ENCODE measurements at regions not wholly inside any gene's neighbourhood (a gene's known extent, or its start where the extent isn't known, plus 50 kb on each side); places are given as distances from the start of the nearest gene placed in this dataset.

GRCh38 chr10:130986846-130987245, 324.7 kb downstream of the TCERG1L start:
- Histone ChIP-seq H3K4me1 (no peaks in the 10 kb centered on the region), H3K36me3 (no peaks in the 10 kb centered on the region), H3K27ac (no peak overlapping the region), H3K9me3 (peaks cover 0 to 6% of the 10 kb centered on the region in 2 donors), H3K4me3 (no peak overlapping the region), H3K27me3 (peaks cover 0 to 15% of the 10 kb centered on the region in 2 donors)
- intact Hi-C loops (cut with DNase I; ENCODE audit: low total_unique reads): no loop called here
- no peak for TF ChIP-seq POLR2A (IDR thresholded peaks at IDR 0.05)
- TF ChIP-seq, protein P1, sequence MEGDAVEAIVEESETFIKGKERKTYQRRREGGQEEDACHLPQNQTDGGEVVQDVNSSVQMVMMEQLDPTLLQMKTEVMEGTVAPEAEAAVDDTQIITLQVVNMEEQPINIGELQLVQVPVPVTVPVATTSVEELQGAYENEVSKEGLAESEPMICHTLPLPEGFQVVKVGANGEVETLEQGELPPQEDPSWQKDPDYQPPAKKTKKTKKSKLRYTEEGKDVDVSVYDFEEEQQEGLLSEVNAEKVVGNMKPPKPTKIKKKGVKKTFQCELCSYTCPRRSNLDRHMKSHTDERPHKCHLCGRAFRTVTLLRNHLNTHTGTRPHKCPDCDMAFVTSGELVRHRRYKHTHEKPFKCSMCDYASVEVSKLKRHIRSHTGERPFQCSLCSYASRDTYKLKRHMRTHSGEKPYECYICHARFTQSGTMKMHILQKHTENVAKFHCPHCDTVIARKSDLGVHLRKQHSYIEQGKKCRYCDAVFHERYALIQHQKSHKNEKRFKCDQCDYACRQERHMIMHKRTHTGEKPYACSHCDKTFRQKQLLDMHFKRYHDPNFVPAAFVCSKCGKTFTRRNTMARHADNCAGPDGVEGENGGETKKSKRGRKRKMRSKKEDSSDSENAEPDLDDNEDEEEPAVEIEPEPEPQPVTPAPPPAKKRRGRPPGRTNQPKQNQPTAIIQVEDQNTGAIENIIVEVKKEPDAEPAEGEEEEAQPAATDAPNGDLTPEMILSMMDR (IDR thresholded peaks at IDR 0.05): no peak
- TF ChIP-seq POLR2AphosphoS5 (IDR thresholded peaks at IDR 0.05): no peak
- DNase-seq (ENCODE audit: low spot score in 2 of 2): no peak

DNA sequence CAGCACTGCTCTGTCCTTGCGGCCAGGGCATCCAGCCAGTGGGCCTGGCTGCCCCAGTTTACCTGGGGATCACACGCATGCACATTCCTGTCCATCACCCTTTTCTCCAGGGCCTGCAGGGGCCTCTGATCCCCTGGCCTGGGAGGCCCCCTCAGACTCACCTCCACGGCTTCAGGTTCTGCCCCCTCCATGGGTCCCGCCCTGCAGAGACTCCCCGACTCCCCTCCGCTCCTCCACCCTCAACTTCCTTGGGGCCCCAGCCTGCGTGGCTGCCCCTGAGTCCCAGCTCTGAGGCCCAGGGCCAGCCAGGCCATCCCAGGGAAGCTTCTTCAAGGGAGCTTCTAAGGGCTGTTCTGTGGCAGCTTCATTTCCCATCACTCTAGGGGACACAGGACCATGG, 324.1 kb downstream of the TCERG1L start:
- Histone ChIP-seq H3K4me3 (no peak overlapping the region), H3K27me3 (peaks cover 0 to 15% of the 10 kb centered on the region in 2 donors), H3K36me3 (no peaks in the 10 kb centered on the region), H3K27ac (no peak overlapping the region), H3K9me3 (peaks cover 0 to 5% of the 10 kb centered on the region in 2 donors), H3K4me1 (no peaks in the 10 kb centered on the region)
- DNase-seq (ENCODE audit: low spot score in 2 of 2): no peak
- TF ChIP-seq POLR2A (IDR thresholded peaks at IDR 0.05) (no peak), POLR2AphosphoS5 (IDR thresholded peaks at IDR 0.05) (no peak)
- TF ChIP-seq, protein P1 (IDR thresholded peaks at IDR 0.05): no peak
- intact Hi-C loops (cut with DNase I; ENCODE audit: low total_unique reads): no loop called here

- TF ChIP-seq POLR2A (IDR thresholded peaks at IDR 0.05): no peak
- TF ChIP-seq, protein P1 (IDR thresholded peaks at IDR 0.05): no peak
- TF ChIP-seq POLR2AphosphoS5 (IDR thresholded peaks at IDR 0.05): no peak
- no peaks in the 10 kb centered on the region for H3K4me1 ChIP-seq
- H3K9me3 ChIP-seq: no peaks in the 10 kb centered on the region
- intact Hi-C loops (cut with DNase I; ENCODE audit: low total_unique reads): no loop called here
- no peak for DNase-seq (ENCODE audit: low spot score in 2 of 2)
- no peaks in the 10 kb centered on the region for H3K36me3 ChIP-seq
- H3K27me3 ChIP-seq: peaks cover 0 to 24% of the 10 kb centered on the region in 2 donors
- no peak overlapping the region for H3K27ac ChIP-seq
- H3K4me3 ChIP-seq: no peak overlapping the region
These were observed 321.8 kb downstream of the TCERG1L start for GRCh38 chr10:130989670-130990232.

DNA sequence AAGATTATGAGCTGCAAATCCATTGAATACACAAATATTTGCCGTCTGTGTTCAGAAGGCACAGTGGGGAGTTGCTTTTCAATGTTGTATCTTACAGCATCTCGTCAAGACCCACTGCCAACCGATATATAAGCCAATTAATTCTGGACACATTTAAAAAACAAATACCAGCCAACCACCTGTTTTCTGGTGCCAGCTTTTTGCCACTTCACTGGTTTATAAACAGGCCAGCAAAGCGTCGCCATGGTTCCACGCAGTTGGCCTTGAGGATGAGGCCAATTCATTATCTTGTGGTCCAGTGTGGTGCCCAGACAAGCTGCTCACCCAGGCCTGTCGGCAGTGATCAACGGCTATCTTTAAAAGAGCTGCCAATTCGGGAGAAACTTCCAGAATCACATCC, 321.0 kb downstream of the TCERG1L start:
- TF ChIP-seq POLR2AphosphoS5 (IDR thresholded peaks at IDR 0.05): no peak
- no peak for TF ChIP-seq POLR2A (IDR thresholded peaks at IDR 0.05)
- TF ChIP-seq, protein P1 (IDR thresholded peaks at IDR 0.05): no peak
- no peak overlapping the region for H3K4me3 ChIP-seq
- no peaks in the 10 kb centered on the region for H3K36me3 ChIP-seq
- no peak for DNase-seq (ENCODE audit: low spot score in 2 of 2)
- H3K27me3 ChIP-seq: peaks cover 0 to 24% of the 10 kb centered on the region in 2 donors
- H3K4me1 ChIP-seq: no peaks in the 10 kb centered on the region
- H3K27ac ChIP-seq: no peak overlapping the region
- no peaks in the 10 kb centered on the region for H3K9me3 ChIP-seq
- intact Hi-C loops (cut with DNase I; ENCODE audit: low total_unique reads): no loop called here

DNA sequence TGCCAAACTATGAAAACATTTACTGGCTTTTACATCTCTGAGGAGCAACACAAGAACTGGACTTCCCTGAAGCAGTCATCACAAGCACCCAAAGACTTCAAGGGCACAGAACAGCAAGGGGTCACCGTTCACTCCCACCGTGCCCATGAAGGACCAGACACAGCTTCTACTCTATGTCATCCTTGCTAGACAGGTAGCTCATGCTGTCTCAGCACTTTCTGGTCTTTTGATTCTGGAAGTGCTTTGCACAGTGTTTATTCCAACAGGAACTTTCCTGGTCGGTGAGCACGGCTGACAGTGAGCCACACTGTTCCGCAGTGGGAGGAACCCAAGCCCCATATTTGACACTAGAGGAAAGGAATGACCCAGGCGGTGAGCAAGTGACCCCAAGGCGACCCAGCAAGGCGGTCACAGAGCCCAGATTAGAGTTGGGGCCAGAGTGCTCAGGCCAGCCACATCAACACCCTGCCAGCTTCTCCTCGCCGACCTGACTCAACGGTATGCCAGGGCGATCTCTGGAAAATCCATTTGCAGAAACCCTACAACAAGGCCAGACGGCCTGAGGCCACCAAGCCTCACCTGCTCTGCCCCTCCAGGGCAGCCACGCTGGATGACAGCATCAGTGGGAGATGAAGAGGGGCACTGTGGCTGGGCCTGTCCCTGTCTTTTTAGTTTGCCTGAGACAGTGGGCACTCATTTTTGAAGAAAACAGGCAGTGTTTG, 318.6 kb downstream of the TCERG1L start:
- Histone ChIP-seq H3K36me3 (no peaks in the 10 kb centered on the region), H3K27me3 (peaks cover 0 to 28% of the 10 kb centered on the region in 2 donors), H3K9me3 (peaks cover 0 to 7% of the 10 kb centered on the region in 2 donors), H3K27ac (no peak overlapping the region), H3K4me3 (no peak overlapping the region), H3K4me1 (no peaks in the 10 kb centered on the region)
- TF ChIP-seq, protein P1 (IDR thresholded peaks at IDR 0.05): no peak
- no peak for TF ChIP-seq POLR2A (IDR thresholded peaks at IDR 0.05)
- no peak for TF ChIP-seq POLR2AphosphoS5 (IDR thresholded peaks at IDR 0.05)
- intact Hi-C loops (cut with DNase I; ENCODE audit: low total_unique reads): no loop called here
- DNase-seq (ENCODE audit: low spot score in 2 of 2): no peak
